ENCODE measurements at regions not wholly inside any gene's neighbourhood (a gene's known extent, or its start where the extent isn't known, plus 50 kb on each side); places are given as distances from the start of the nearest gene placed in this dataset.
"Not testable (repeated sequence)": the region's sequence is repeated elsewhere in the genome, so short reads cannot be mapped to it uniquely, and the experiment has no call there.

DNA sequence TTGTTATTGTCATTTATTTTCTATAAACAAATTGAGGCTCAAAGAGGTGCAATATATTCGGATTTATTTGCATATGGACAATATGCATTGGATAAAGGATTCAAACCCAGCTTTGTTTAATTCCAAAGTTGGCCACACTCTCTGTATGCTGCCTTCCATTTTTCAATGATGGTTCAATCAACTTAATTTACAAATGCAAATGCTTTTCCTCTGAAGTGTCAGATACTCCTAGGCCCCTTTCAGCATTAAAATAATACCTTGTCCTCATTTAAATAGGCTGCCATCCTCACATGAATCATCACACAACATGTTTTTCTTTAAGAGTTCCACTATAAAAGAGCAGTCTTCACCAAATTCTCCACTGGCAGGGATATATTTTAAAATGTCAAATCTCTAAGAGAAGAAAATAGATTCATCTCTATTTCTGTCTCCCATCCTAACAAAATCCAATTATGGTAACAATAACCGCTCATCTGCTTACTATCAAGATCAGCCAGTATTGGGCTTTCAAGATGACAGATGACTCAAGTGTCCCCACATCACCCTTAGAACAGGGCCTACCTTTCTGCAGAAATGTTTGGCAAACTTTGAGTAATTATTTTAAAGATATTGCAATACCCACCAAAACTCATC, 114.8 kb downstream of the SCG2 start:
- 59 to 86% methylated on average over 1 to 2 of the region's 2 CpGs for WGBS, 2 donors (ENCODE audit: low coverage in 1 of 2)
- no peak for ATAC-seq
- H3K4me3 ChIP-seq, result no peak overlapping the region
- no peaks in the 10 kb centered on the region for H3K27me3 ChIP-seq
- H3K36me3 ChIP-seq, result no peaks in the 10 kb centered on the region
- peaks cover 0 to 9% (median 0%) of the 10 kb centered on the region in 3 donors for H3K9me3 ChIP-seq
- TF ChIP-seq, protein P1, sequence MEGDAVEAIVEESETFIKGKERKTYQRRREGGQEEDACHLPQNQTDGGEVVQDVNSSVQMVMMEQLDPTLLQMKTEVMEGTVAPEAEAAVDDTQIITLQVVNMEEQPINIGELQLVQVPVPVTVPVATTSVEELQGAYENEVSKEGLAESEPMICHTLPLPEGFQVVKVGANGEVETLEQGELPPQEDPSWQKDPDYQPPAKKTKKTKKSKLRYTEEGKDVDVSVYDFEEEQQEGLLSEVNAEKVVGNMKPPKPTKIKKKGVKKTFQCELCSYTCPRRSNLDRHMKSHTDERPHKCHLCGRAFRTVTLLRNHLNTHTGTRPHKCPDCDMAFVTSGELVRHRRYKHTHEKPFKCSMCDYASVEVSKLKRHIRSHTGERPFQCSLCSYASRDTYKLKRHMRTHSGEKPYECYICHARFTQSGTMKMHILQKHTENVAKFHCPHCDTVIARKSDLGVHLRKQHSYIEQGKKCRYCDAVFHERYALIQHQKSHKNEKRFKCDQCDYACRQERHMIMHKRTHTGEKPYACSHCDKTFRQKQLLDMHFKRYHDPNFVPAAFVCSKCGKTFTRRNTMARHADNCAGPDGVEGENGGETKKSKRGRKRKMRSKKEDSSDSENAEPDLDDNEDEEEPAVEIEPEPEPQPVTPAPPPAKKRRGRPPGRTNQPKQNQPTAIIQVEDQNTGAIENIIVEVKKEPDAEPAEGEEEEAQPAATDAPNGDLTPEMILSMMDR (IDR thresholded peaks at IDR 0.05), result no peak
- no peak for TF ChIP-seq POLR2AphosphoS5 (IDR thresholded peaks at IDR 0.05)
- H3K27ac ChIP-seq, result no peak overlapping the region
- no peaks in the 10 kb centered on the region for H3K4me1 ChIP-seq

DNA sequence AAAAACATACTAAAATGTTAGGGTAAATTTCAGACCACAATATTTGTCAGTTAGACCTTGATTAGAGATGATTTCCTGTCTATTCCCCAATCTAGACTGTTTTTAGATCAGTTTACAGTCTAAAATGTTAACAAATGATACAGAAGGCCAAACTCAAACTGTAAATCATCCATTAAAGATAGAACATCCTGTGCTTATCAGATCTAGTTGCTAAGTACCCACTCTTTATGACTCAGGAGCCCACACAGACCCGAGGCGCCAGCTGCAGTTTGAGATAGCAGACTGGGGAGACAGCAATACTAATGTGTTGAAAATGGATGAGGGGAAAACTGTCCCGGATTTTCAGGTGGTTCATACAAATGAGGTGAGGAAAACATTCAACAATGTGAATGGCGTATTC, 113.3 kb downstream of the SCG2 start:
- H3K27ac ChIP-seq, result no peak overlapping the region

DNA sequence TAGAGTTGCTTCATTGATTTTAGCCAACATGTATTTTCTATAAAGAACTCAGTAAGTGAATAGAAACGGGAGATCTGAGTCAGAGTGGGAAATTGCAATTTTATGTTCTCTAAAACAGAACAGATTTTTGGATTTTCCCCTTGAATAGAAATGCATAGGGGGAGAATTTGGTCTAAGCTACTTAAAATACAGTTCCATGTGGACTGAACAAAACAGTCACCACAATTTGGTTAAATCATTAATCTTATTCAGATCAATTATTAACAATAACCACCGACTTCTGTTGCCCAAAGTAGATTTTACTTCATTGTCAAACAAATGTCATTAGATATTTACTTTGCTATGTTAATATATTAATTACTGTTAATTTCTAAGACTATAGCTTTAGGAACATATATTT, 107.7 kb downstream of the SCG2 start:
- H3K4me1 ChIP-seq, result no peaks in the 10 kb centered on the region
- no peak for TF ChIP-seq POLR2A (IDR thresholded peaks at IDR 0.05)
- TF ChIP-seq POLR2AphosphoS5 (IDR thresholded peaks at IDR 0.05), result no peak
- TF ChIP-seq, protein P1 (IDR thresholded peaks at IDR 0.05), result no peak
- no peak for TF ChIP-seq EP300 (IDR thresholded peaks at IDR 0.05)
- 70% methylated on average over 2 of the region's 2 CpGs for WGBS, 2 donors (ENCODE audit: low coverage in 1 of 2)
- no peak overlapping the region for H3K4me3 ChIP-seq
- H3K27me3 ChIP-seq, result no peaks in the 10 kb centered on the region
- H3K36me3 ChIP-seq, result no peaks in the 10 kb centered on the region
- no peak overlapping the region for H3K27ac ChIP-seq
- H3K9me3 ChIP-seq, result peaks cover 0 to 9% (median 0%) of the 10 kb centered on the region in 3 donors
- no peak for ATAC-seq

More for the DNA sequence above, 113.3 kb downstream of the SCG2 start:
- peaks cover 0 to 9% (median 0%) of the 10 kb centered on the region in 3 donors for H3K9me3 ChIP-seq
- ATAC-seq, result no peak
- H3K4me1 ChIP-seq, result no peaks in the 10 kb centered on the region
- 22 to 80% methylated on average over 1 to 4 of the region's 4 CpGs for WGBS, 2 donors (ENCODE audit: low coverage in 1 of 2)
- no peaks in the 10 kb centered on the region for H3K36me3 ChIP-seq
- no peak for TF ChIP-seq EP300 (IDR thresholded peaks at IDR 0.05)
- TF ChIP-seq, protein P1 (IDR thresholded peaks at IDR 0.05), result no peak
- TF ChIP-seq POLR2AphosphoS5 (IDR thresholded peaks at IDR 0.05), result no peak
- no peak for TF ChIP-seq POLR2A (IDR thresholded peaks at IDR 0.05)
- H3K4me3 ChIP-seq, result no peak overlapping the region
- H3K27me3 ChIP-seq, result no peaks in the 10 kb centered on the region

DNA sequence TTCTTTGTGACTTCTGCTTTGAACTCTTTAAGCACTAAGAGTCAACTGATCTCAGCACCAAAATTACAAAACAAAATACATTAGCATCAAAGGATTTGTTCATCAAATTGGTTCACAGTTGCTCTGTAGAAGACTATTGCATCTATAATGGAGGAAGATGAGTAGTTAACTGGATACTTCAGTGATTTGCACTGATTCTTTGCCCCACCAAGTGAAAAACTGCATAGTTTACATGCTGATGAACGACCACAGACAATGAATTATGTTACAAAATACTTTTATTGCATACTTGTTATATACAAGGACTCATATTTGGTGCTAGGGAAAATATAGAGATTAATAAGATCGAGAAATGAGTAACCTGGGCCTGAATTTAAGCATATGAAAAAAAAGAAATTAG, 107.2 kb downstream of the SCG2 start:
- WGBS, 2 donors (ENCODE audit: low coverage in 1 of 2), result 39 to 54% methylated on average over 2 of the region's 2 CpGs
- no peak for ATAC-seq
- H3K4me3 ChIP-seq, result no peak overlapping the region
- no peak for TF ChIP-seq POLR2AphosphoS5 (IDR thresholded peaks at IDR 0.05)
- H3K27me3 ChIP-seq, result no peaks in the 10 kb centered on the region
- no peaks in the 10 kb centered on the region for H3K4me1 ChIP-seq
- peaks cover 0 to 9% (median 0%) of the 10 kb centered on the region in 3 donors for H3K9me3 ChIP-seq
- no peak overlapping the region for H3K27ac ChIP-seq
- H3K36me3 ChIP-seq, result no peaks in the 10 kb centered on the region

DNA sequence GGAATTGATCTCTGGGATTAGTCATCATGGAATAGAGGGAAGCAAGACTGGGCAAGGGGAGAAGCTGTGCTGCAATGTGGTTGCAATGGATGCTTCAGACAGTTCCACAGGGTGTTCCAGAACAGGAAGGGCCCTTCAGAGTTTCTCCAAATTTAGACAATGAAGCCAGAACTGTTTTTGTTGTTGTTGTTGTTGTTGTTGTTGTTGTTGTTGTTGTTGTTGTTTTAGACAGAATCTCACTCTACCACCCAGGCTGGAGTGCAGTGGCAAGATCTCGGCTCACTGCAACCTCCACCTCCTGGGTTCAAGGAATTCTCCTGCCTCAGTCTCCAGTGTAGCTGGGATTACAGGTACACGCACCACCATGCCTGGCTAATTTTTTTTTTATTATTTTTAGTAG, 105.3 kb downstream of the SCG2 start:
- H3K27ac ChIP-seq, H3K4me3 ChIP-seq, H3K36me3 ChIP-seq, H3K27me3 ChIP-seq, ATAC-seq, H3K4me1 ChIP-seq, H3K9me3 ChIP-seq: not testable (repeated sequence)
- WGBS, 2 donors (ENCODE audit: low coverage in 1 of 2), result 88 to 100% methylated on average over 1 to 2 of the region's 2 CpGs

DNA sequence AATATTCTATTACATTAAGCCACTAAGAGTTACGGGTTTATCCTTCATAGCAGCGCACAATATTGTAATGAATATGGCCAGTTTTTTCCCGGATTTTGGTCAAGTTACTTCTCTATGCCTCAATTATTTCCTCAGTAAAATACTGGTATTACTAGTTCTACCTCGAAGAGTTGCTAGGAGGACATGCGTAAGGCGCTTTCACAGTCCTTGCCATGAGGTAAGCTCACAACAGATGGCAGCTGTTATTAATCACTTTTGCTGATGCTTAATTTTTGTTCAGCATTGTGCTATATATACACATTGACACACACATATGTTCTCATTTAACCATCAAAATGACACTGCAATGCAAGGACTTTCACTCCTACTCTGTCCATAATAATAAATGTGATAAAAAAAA, 101.5 kb downstream of the SCG2 start:
- Histone ChIP-seq H3K9me3 (no peaks in the 10 kb centered on the region), H3K27me3 (no peaks in the 10 kb centered on the region), H3K4me1 (no peaks in the 10 kb centered on the region), H3K4me3 (no peak overlapping the region), H3K27ac (no peak overlapping the region), H3K36me3 (no peaks in the 10 kb centered on the region)
- TF ChIP-seq EP300 (IDR thresholded peaks at IDR 0.05) (no peak), POLR2A (IDR thresholded peaks at IDR 0.05) (no peak), POLR2AphosphoS5 (IDR thresholded peaks at IDR 0.05) (no peak)
- TF ChIP-seq, protein P1 (IDR thresholded peaks at IDR 0.05), result no peak
- 83 to 91% methylated on average over 4 to 6 of the region's 6 CpGs for WGBS, 2 donors (ENCODE audit: low coverage in 1 of 2)
- ATAC-seq, result no peak
